ENCODE measurements at regions not wholly inside any gene's neighbourhood (a gene's known extent, or its start where the extent isn't known, plus 50 kb on each side); places are given as distances from the start of the nearest gene placed in this dataset.

DNA sequence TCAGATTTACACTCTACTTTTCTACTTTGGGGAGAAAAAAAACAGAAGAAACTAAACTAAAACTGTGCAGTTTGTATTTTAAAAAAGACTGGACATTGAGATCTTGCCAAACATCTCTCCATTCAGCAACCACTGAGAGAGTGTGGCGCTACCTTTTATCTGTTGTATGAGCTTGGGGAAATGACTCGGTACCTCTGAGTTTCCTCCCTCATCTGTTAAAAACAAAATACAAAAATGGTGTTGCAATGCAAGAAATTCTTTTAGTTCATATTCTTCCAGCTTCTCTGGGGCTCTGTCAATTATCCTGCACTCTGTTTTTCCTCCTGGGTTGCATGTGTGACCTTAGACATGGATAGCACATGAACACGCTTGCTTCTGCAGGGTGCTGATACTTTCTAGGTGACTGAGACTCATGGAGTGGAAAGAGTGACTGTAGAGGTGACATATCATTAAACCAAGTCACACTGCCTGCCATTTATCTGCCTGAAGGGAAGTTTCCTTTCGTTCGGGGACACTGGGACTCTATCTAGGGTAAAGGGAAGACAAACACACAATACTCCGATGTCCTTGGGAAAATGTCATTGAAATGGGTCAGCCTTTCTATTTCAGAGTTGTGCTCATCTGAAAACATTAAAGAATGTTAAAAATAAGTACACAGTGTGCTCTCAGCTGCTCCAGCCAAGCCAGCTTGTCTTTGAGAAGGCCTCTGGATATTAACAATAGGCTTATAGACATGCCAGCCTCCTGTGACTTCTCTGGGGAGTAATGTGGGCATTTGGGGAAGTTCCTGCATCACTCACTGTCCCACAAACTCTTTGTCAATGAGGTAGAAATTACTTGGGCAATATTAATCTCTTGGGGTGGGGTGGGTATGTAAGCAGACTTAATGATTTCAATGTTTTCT, 91.4 kb downstream of the TRIB2 start:
- TF ChIP-seq, protein P1, sequence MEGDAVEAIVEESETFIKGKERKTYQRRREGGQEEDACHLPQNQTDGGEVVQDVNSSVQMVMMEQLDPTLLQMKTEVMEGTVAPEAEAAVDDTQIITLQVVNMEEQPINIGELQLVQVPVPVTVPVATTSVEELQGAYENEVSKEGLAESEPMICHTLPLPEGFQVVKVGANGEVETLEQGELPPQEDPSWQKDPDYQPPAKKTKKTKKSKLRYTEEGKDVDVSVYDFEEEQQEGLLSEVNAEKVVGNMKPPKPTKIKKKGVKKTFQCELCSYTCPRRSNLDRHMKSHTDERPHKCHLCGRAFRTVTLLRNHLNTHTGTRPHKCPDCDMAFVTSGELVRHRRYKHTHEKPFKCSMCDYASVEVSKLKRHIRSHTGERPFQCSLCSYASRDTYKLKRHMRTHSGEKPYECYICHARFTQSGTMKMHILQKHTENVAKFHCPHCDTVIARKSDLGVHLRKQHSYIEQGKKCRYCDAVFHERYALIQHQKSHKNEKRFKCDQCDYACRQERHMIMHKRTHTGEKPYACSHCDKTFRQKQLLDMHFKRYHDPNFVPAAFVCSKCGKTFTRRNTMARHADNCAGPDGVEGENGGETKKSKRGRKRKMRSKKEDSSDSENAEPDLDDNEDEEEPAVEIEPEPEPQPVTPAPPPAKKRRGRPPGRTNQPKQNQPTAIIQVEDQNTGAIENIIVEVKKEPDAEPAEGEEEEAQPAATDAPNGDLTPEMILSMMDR (conservative IDR thresholded peaks at IDR 0.05; ENCODE audit: low read depth in 2 of 2), result no peak
- TF ChIP-seq POLR2AphosphoS5 (IDR thresholded peaks at IDR 0.05; ENCODE audit: low read depth) (no peak), STAT1 (IDR thresholded peaks at IDR 0.05; ENCODE audit: unreplicated experiment) (no peak), EZH2phosphoT487 (IDR thresholded peaks at IDR 0.05; ENCODE audit: unreplicated experiment) (no peak), EZH2 (IDR thresholded peaks at IDR 0.05; ENCODE audit: low read depth, unreplicated experiment) (no peak), NANOG (IDR thresholded peaks at IDR 0.05; ENCODE audit: borderline replicate concordance) (no peak), CREB1 (CRISPR knock-in tag; IDR thresholded peaks at IDR 0.05; ENCODE audit: low read depth) (no peak), ZNF114 (CRISPR knock-in tag; IDR thresholded peaks at IDR 0.05) (no peak), JUNB (IDR thresholded peaks at IDR 0.05; ENCODE audit: unreplicated experiment) (no peak)
- TF ChIP-seq, protein P2, sequence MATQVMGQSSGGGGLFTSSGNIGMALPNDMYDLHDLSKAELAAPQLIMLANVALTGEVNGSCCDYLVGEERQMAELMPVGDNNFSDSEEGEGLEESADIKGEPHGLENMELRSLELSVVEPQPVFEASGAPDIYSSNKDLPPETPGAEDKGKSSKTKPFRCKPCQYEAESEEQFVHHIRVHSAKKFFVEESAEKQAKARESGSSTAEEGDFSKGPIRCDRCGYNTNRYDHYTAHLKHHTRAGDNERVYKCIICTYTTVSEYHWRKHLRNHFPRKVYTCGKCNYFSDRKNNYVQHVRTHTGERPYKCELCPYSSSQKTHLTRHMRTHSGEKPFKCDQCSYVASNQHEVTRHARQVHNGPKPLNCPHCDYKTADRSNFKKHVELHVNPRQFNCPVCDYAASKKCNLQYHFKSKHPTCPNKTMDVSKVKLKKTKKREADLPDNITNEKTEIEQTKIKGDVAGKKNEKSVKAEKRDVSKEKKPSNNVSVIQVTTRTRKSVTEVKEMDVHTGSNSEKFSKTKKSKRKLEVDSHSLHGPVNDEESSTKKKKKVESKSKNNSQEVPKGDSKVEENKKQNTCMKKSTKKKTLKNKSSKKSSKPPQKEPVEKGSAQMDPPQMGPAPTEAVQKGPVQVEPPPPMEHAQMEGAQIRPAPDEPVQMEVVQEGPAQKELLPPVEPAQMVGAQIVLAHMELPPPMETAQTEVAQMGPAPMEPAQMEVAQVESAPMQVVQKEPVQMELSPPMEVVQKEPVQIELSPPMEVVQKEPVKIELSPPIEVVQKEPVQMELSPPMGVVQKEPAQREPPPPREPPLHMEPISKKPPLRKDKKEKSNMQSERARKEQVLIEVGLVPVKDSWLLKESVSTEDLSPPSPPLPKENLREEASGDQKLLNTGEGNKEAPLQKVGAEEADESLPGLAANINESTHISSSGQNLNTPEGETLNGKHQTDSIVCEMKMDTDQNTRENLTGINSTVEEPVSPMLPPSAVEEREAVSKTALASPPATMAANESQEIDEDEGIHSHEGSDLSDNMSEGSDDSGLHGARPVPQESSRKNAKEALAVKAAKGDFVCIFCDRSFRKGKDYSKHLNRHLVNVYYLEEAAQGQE (IDR thresholded peaks at IDR 0.05; ENCODE audit: unreplicated experiment), result no peak
- TF ChIP-seq, protein P3, sequence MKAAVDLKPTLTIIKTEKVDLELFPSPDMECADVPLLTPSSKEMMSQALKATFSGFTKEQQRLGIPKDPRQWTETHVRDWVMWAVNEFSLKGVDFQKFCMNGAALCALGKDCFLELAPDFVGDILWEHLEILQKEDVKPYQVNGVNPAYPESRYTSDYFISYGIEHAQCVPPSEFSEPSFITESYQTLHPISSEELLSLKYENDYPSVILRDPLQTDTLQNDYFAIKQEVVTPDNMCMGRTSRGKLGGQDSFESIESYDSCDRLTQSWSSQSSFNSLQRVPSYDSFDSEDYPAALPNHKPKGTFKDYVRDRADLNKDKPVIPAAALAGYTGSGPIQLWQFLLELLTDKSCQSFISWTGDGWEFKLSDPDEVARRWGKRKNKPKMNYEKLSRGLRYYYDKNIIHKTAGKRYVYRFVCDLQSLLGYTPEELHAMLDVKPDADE (IDR thresholded peaks at IDR 0.05), result no peak
- TF ChIP-seq, protein P4, sequence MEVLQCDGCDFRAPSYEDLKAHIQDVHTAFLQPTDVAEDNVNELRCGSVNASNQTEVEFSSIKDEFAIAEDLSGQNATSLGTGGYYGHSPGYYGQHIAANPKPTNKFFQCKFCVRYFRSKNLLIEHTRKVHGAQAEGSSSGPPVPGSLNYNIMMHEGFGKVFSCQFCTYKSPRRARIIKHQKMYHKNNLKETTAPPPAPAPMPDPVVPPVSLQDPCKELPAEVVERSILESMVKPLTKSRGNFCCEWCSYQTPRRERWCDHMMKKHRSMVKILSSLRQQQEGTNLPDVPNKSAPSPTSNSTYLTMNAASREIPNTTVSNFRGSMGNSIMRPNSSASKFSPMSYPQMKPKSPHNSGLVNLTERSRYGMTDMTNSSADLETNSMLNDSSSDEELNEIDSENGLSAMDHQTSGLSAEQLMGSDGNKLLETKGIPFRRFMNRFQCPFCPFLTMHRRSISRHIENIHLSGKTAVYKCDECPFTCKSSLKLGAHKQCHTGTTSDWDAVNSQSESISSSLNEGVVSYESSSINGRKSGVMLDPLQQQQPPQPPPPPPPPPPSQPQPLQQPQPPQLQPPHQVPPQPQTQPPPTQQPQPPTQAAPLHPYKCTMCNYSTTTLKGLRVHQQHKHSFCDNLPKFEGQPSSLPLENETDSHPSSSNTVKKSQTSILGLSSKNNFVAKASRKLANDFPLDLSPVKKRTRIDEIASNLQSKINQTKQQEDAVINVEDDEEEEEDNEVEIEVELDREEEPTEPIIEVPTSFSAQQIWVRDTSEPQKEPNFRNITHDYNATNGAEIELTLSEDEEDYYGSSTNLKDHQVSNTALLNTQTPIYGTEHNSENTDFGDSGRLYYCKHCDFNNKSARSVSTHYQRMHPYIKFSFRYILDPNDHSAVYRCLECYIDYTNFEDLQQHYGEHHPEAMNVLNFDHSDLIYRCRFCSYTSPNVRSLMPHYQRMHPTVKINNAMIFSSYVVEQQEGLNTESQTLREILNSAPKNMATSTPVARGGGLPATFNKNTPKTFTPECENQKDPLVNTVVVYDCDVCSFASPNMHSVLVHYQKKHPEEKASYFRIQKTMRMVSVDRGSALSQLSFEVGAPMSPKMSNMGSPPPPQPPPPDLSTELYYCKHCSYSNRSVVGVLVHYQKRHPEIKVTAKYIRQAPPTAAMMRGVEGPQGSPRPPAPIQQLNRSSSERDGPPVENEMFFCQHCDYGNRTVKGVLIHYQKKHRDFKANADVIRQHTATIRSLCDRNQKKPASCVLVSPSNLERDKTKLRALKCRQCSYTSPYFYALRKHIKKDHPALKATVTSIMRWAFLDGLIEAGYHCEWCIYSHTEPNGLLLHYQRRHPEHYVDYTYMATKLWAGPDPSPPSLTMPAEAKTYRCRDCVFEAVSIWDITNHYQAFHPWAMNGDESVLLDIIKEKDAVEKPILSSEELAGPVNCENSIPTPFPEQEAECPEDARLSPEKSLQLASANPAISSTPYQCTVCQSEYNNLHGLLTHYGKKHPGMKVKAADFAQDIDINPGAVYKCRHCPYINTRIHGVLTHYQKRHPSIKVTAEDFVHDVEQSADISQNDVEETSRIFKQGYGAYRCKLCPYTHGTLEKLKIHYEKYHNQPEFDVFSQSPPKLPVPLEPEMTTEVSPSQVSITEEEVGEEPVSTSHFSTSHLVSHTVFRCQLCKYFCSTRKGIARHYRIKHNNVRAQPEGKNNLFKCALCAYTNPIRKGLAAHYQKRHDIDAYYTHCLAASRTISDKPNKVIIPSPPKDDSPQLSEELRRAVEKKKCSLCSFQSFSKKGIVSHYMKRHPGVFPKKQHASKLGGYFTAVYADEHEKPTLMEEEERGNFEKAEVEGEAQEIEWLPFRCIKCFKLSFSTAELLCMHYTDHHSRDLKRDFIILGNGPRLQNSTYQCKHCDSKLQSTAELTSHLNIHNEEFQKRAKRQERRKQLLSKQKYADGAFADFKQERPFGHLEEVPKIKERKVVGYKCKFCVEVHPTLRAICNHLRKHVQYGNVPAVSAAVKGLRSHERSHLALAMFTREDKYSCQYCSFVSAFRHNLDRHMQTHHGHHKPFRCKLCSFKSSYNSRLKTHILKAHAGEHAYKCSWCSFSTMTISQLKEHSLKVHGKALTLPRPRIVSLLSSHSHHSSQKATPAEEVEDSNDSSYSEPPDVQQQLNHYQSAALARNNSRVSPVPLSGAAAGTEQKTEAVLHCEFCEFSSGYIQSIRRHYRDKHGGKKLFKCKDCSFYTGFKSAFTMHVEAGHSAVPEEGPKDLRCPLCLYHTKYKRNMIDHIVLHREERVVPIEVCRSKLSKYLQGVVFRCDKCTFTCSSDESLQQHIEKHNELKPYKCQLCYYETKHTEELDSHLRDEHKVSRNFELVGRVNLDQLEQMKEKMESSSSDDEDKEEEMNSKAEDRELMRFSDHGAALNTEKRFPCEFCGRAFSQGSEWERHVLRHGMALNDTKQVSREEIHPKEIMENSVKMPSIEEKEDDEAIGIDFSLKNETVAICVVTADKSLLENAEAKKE (CRISPR knock-in tag; IDR thresholded peaks at IDR 0.05), result no peak
